ENCODE measurements at regions not wholly inside any gene's neighbourhood (a gene's known extent, or its start where the extent isn't known, plus 50 kb on each side); places are given as distances from the start of the nearest gene placed in this dataset.

DNA sequence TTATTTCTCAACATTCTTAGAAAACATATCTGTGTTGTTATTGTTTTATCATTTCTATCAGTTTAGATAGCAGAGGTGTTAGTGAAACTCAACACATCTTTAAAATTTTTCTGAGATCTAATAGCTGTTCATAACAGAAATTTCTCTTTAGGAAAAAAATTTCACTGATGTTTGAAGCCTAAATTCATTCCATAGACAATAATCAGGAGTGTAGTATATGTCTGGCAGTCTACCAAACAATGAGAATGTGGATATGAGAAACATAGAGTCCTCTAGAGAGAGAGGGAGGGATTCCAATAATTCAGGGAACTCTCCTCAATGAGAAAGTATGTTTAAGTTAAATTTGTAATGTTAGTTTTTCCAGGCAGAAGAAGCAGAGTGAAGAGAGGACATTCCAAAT, 118.2 kb upstream of the EDNRB start:
- H3K27ac ChIP-seq = no peak overlapping the region
- no peaks in the 10 kb centered on the region for H3K4me1 ChIP-seq (ENCODE audit: control insufficient read depth in 1 of 2, low read depth in 2 of 2)
- no peaks in the 10 kb centered on the region for H3K9me3 ChIP-seq
- TF ChIP-seq, protein P1, sequence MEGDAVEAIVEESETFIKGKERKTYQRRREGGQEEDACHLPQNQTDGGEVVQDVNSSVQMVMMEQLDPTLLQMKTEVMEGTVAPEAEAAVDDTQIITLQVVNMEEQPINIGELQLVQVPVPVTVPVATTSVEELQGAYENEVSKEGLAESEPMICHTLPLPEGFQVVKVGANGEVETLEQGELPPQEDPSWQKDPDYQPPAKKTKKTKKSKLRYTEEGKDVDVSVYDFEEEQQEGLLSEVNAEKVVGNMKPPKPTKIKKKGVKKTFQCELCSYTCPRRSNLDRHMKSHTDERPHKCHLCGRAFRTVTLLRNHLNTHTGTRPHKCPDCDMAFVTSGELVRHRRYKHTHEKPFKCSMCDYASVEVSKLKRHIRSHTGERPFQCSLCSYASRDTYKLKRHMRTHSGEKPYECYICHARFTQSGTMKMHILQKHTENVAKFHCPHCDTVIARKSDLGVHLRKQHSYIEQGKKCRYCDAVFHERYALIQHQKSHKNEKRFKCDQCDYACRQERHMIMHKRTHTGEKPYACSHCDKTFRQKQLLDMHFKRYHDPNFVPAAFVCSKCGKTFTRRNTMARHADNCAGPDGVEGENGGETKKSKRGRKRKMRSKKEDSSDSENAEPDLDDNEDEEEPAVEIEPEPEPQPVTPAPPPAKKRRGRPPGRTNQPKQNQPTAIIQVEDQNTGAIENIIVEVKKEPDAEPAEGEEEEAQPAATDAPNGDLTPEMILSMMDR (IDR thresholded peaks at IDR 0.05) = no peak
- no peaks in the 10 kb centered on the region for H3K36me3 ChIP-seq
- DNase-seq (ENCODE audit: low spot score) (no peak), ATAC-seq (ENCODE audit: insufficient number of reproducible peaks, low FRiP score, low read depth) (no peak)
- H3K4me3 ChIP-seq = no peak overlapping the region
- H3K27me3 ChIP-seq (replicated peaks; ENCODE audit: insufficient read depth) = no peaks in the 10 kb centered on the region

GRCh38 chr13:78035500-78035899, 116.9 kb upstream of the EDNRB start:
- Histone ChIP-seq H3K9me3 (no peaks in the 10 kb centered on the region), H3K4me1 (ENCODE audit: control insufficient read depth in 1 of 2, low read depth in 2 of 2) (no peaks in the 10 kb centered on the region), H3K27ac (no peak overlapping the region), H3K36me3 (no peaks in the 10 kb centered on the region), H3K4me3 (no peak overlapping the region), H3K27me3 (replicated peaks; ENCODE audit: insufficient read depth) (no peaks in the 10 kb centered on the region)
- ATAC-seq (ENCODE audit: insufficient number of reproducible peaks, low FRiP score, low read depth) (no peak), DNase-seq (ENCODE audit: low spot score) (no peak)
- TF ChIP-seq, protein P1 (IDR thresholded peaks at IDR 0.05) = no peak

- TF ChIP-seq, protein P1 (IDR thresholded peaks at IDR 0.05) = no peak
- no peak overlapping the region for H3K27ac ChIP-seq
These were observed 114.9 kb upstream of the EDNRB start for GRCh38 chr13:78033509-78033908.

GRCh38 chr13:78032132-78032531, 113.5 kb upstream of the EDNRB start:
- Histone ChIP-seq H3K27me3 (replicated peaks; ENCODE audit: insufficient read depth) (no peaks in the 10 kb centered on the region), H3K4me3 (no peak overlapping the region), H3K36me3 (no peaks in the 10 kb centered on the region), H3K4me1 (ENCODE audit: control insufficient read depth in 1 of 2, low read depth in 2 of 2) (no peaks in the 10 kb centered on the region), H3K27ac (no peak overlapping the region), H3K9me3 (no peaks in the 10 kb centered on the region)
- no peak for DNase-seq (ENCODE audit: low spot score)
- ATAC-seq (ENCODE audit: insufficient number of reproducible peaks, low FRiP score, low read depth) = no peak
- TF ChIP-seq, protein P1 (IDR thresholded peaks at IDR 0.05) = no peak

More at GRCh38 chr13:78033509-78033908, 114.9 kb upstream of the EDNRB start:
- H3K9me3 ChIP-seq = no peaks in the 10 kb centered on the region
- no peak overlapping the region for H3K4me3 ChIP-seq
- DNase-seq (ENCODE audit: low spot score) (no peak), ATAC-seq (ENCODE audit: insufficient number of reproducible peaks, low FRiP score, low read depth) (no peak)
- no peaks in the 10 kb centered on the region for H3K4me1 ChIP-seq (ENCODE audit: control insufficient read depth in 1 of 2, low read depth in 2 of 2)
- H3K36me3 ChIP-seq = no peaks in the 10 kb centered on the region
- H3K27me3 ChIP-seq (replicated peaks; ENCODE audit: insufficient read depth) = no peaks in the 10 kb centered on the region

- ATAC-seq (ENCODE audit: insufficient number of reproducible peaks, low FRiP score, low read depth) (no peak), DNase-seq (ENCODE audit: low spot score) (no peak)
- no peaks in the 10 kb centered on the region for H3K9me3 ChIP-seq
- no peaks in the 10 kb centered on the region for H3K27me3 ChIP-seq (replicated peaks; ENCODE audit: insufficient read depth)
- TF ChIP-seq, protein P1 (IDR thresholded peaks at IDR 0.05) = no peak
- no peak overlapping the region for H3K4me3 ChIP-seq
- no peaks in the 10 kb centered on the region for H3K36me3 ChIP-seq
- no peaks in the 10 kb centered on the region for H3K4me1 ChIP-seq (ENCODE audit: control insufficient read depth in 1 of 2, low read depth in 2 of 2)
- H3K27ac ChIP-seq = no peak overlapping the region
These were observed 111.8 kb upstream of the EDNRB start for GRCh38 chr13:78030341-78030896.
